ENCODE measurements at regions not wholly inside any gene's neighbourhood (a gene's known extent, or its start where the extent isn't known, plus 50 kb on each side); places are given as distances from the start of the nearest gene placed in this dataset.

DNA sequence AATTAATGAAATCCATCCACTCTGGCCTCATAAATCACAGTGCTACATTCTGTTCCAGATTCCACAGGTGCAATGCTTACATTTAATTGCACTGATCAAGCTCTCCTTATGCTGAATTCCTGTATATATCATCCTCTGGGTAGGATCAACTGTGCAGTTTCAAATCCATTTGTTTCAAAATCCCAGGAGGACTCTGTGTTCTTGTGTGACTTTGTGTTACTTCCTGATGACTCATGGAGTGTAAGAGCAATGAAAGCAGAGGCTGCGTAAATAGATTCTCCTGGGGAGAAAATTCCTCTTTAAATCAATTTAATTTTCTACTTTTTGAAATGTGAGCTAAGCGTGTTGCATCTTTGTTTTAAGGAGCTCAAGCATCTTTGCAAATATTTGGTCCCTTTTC, 752.7 kb downstream of the METTL15 start:
- Mint-ChIP-seq H3K36me3 (ENCODE audit: unreplicated experiment) (no peaks in the 10 kb centered on the region), H3K4me3 (ENCODE audit: unreplicated experiment) (no peak overlapping the region), H3K27me3 (ENCODE audit: unreplicated experiment) (peaks cover 2% of the 10 kb centered on the region), H3K27ac (ENCODE audit: unreplicated experiment) (no peak overlapping the region), H3K4me1 (ENCODE audit: low read depth, unreplicated experiment) (no peaks in the 10 kb centered on the region), H3K9me3 (ENCODE audit: unreplicated experiment) (peaks cover 6% of the 10 kb centered on the region)
- DNase-seq, result no peak
- TF ChIP-seq, protein P1, sequence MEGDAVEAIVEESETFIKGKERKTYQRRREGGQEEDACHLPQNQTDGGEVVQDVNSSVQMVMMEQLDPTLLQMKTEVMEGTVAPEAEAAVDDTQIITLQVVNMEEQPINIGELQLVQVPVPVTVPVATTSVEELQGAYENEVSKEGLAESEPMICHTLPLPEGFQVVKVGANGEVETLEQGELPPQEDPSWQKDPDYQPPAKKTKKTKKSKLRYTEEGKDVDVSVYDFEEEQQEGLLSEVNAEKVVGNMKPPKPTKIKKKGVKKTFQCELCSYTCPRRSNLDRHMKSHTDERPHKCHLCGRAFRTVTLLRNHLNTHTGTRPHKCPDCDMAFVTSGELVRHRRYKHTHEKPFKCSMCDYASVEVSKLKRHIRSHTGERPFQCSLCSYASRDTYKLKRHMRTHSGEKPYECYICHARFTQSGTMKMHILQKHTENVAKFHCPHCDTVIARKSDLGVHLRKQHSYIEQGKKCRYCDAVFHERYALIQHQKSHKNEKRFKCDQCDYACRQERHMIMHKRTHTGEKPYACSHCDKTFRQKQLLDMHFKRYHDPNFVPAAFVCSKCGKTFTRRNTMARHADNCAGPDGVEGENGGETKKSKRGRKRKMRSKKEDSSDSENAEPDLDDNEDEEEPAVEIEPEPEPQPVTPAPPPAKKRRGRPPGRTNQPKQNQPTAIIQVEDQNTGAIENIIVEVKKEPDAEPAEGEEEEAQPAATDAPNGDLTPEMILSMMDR (IDR thresholded peaks at IDR 0.05; ENCODE audit: partially characterized antibody, unreplicated experiment), result no peak

DNA sequence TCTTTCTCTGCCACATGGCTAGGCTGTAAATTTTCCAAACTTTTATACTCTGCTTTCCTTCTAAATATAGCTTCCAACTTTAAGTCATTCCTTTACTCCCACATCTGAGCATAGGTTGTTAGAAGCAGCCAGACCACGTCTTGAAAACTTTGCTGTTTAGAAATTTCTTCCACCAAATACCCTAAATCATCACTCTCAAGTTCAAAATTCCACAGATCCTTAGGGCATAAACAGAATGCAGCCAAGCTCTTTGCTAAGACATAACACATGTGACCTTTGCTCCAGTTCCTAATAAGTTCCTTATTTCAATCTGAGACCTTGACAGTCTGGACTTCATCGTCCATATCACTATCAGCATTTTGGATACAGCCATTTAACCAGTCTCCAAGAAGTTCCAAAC, 749.9 kb downstream of the METTL15 start:
- TF ChIP-seq, protein P1 (IDR thresholded peaks at IDR 0.05; ENCODE audit: partially characterized antibody, unreplicated experiment), result no peak
- Mint-ChIP-seq H3K27me3 (ENCODE audit: unreplicated experiment) (no peaks in the 10 kb centered on the region), H3K9me3 (ENCODE audit: unreplicated experiment) (peaks cover 6% of the 10 kb centered on the region), H3K27ac (ENCODE audit: unreplicated experiment) (no peak overlapping the region), H3K4me1 (ENCODE audit: low read depth, unreplicated experiment) (no peaks in the 10 kb centered on the region), H3K36me3 (ENCODE audit: unreplicated experiment) (no peaks in the 10 kb centered on the region), H3K4me3 (ENCODE audit: unreplicated experiment) (no peak overlapping the region)
- no peak for DNase-seq

DNA sequence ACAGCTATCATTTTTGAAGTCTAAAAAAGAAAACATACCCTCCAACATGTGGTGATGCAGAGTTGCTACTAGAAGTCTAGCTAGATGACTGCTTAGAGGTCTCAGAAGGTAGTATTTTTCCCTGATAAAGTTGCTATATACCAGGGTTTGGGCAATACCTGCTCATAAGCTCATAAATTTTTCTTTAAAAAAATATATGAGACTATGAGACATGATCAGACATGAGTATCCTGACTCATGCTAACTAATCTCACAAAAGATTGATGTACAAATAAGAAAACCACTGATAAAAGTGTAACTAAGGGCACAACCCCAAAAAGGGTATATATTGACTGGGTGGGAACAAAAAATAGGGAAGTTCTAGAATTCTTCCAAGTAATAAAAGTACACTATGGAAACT, 740.9 kb downstream of the METTL15 start:
- Mint-ChIP-seq H3K9me3 (ENCODE audit: unreplicated experiment) (no peaks in the 10 kb centered on the region), H3K36me3 (ENCODE audit: unreplicated experiment) (peaks cover 13% of the 10 kb centered on the region), H3K27me3 (ENCODE audit: unreplicated experiment) (no peaks in the 10 kb centered on the region), H3K4me1 (ENCODE audit: low read depth, unreplicated experiment) (no peaks in the 10 kb centered on the region), H3K27ac (ENCODE audit: unreplicated experiment) (no peak overlapping the region), H3K4me3 (ENCODE audit: unreplicated experiment) (no peak overlapping the region)
- TF ChIP-seq, protein P1 (IDR thresholded peaks at IDR 0.05; ENCODE audit: partially characterized antibody, unreplicated experiment), result no peak
- no peak for DNase-seq

DNA sequence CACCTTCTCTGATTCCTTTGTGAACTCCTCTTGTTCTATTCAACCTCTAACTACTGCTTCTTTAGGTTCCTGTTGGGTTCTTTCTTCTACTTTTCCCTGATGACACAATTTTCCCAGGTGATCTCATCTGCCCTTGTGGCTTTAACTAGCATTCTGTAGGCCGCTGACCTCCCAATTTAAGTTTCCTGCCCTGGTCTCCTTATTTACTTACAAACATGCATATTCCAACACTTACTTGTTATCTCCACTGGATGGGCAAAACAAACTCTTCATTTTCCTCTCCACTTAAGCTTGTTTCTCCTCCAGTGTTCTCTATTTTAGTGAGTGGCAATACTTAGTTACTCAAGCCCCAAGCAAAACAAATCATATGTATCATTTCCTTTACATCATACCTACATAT, 734.5 kb downstream of the METTL15 start:
- no peak overlapping the region for H3K27ac Mint-ChIP-seq (ENCODE audit: unreplicated experiment)
- TF ChIP-seq, protein P1 (IDR thresholded peaks at IDR 0.05; ENCODE audit: partially characterized antibody, unreplicated experiment), result no peak
- H3K27me3 Mint-ChIP-seq (ENCODE audit: unreplicated experiment), result peaks cover 2% of the 10 kb centered on the region
- peaks cover 2% of the 10 kb centered on the region for H3K9me3 Mint-ChIP-seq (ENCODE audit: unreplicated experiment)
- H3K4me1 Mint-ChIP-seq (ENCODE audit: low read depth, unreplicated experiment), result no peaks in the 10 kb centered on the region
- no peaks in the 10 kb centered on the region for H3K36me3 Mint-ChIP-seq (ENCODE audit: unreplicated experiment)
- no peak overlapping the region for H3K4me3 Mint-ChIP-seq (ENCODE audit: unreplicated experiment)
- no peak for DNase-seq

DNA sequence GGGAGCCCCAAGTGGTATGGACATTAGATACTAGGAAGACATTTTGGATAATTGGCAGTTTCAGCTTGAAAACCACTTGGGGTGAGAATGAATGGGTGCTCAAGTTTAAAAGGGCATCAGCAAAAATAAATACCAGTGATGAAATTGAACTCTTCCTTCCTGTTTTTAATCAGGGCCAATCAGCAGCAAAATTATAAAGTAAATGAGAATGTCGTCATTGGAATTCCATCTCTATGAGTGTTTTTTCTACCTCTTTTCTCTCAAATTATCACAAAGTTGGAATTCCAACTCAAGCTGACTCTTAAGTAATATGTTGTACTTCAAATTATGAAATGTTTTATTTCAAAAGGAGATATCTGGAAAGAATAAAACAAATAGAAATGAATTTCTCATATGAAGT, 730.6 kb downstream of the METTL15 start:
- TF ChIP-seq, protein P1 (IDR thresholded peaks at IDR 0.05; ENCODE audit: partially characterized antibody, unreplicated experiment), result no peak
- H3K27ac Mint-ChIP-seq (ENCODE audit: unreplicated experiment), result no peak overlapping the region
- peaks cover 5% of the 10 kb centered on the region for H3K4me1 Mint-ChIP-seq (ENCODE audit: low read depth, unreplicated experiment)
- H3K36me3 Mint-ChIP-seq (ENCODE audit: unreplicated experiment), result no peaks in the 10 kb centered on the region
- DNase-seq, result no peak
- H3K27me3 Mint-ChIP-seq (ENCODE audit: unreplicated experiment), result no peaks in the 10 kb centered on the region
- H3K9me3 Mint-ChIP-seq (ENCODE audit: unreplicated experiment), result no peaks in the 10 kb centered on the region
- H3K4me3 Mint-ChIP-seq (ENCODE audit: unreplicated experiment), result no peak overlapping the region

All from glutamatergic neuron (in vitro differentiated cells).